ENCODE measurements at regions not wholly inside any gene's neighbourhood (a gene's known extent, or its start where the extent isn't known, plus 50 kb on each side); places are given as distances from the start of the nearest gene placed in this dataset.

GRCh38 chr1:4105300-4105880 lies 205.3 kb upstream of the C1orf174 start:
- TF ChIP-seq POLR2A (IDR thresholded peaks at IDR 0.05): no peak
- TF ChIP-seq CTCF (IDR thresholded peaks at IDR 0.05): no peak
- H3K27ac ChIP-seq: no peak overlapping the region
- intact Hi-C loops (cut with DNase I; ENCODE audit: low total_unique reads): no loop called here
- no peak overlapping the region for H3K4me3 ChIP-seq
- H3K27me3 ChIP-seq: no peaks in the 10 kb centered on the region
- no peaks in the 10 kb centered on the region for H3K9me3 ChIP-seq
- H3K36me3 ChIP-seq: no peaks in the 10 kb centered on the region
- H3K4me1 ChIP-seq: no peaks in the 10 kb centered on the region
- no peak for DNase-seq

GRCh38 chr1:4106731-4107130 lies 206.7 kb upstream of the C1orf174 start:
- Histone ChIP-seq H3K4me1 (no peaks in the 10 kb centered on the region), H3K9me3 (no peaks in the 10 kb centered on the region), H3K4me3 (no peak overlapping the region), H3K27ac (no peak overlapping the region), H3K36me3 (no peaks in the 10 kb centered on the region), H3K27me3 (no peaks in the 10 kb centered on the region)
- intact Hi-C loops (cut with DNase I; ENCODE audit: low total_unique reads): no loop called here
- no peak for DNase-seq
- TF ChIP-seq POLR2A (IDR thresholded peaks at IDR 0.05) (no peak), CTCF (IDR thresholded peaks at IDR 0.05) (no peak)

GRCh38 chr1:4107291-4107690 lies 207.2 kb upstream of the C1orf174 start:
- Histone ChIP-seq H3K4me3 (no peak overlapping the region), H3K27ac (no peak overlapping the region), H3K4me1 (no peaks in the 10 kb centered on the region), H3K27me3 (no peaks in the 10 kb centered on the region), H3K36me3 (no peaks in the 10 kb centered on the region), H3K9me3 (no peaks in the 10 kb centered on the region)
- DNase-seq: no peak
- TF ChIP-seq POLR2A (IDR thresholded peaks at IDR 0.05) (no peak), CTCF (IDR thresholded peaks at IDR 0.05) (no peak)
- intact Hi-C loops (cut with DNase I; ENCODE audit: low total_unique reads): no loop called here

- TF ChIP-seq CTCF (IDR thresholded peaks at IDR 0.05) (no peak), POLR2A (IDR thresholded peaks at IDR 0.05) (no peak)
- intact Hi-C loops (cut with DNase I; ENCODE audit: low total_unique reads): no loop called here
- H3K9me3 ChIP-seq: no peaks in the 10 kb centered on the region
- no peaks in the 10 kb centered on the region for H3K4me1 ChIP-seq
- DNase-seq: no peak
- no peaks in the 10 kb centered on the region for H3K36me3 ChIP-seq
- no peaks in the 10 kb centered on the region for H3K27me3 ChIP-seq
- no peak overlapping the region for H3K27ac ChIP-seq
- no peak overlapping the region for H3K4me3 ChIP-seq
Observed at GRCh38 chr1:4108331-4108730, 208.3 kb upstream of the C1orf174 start.

- no peak overlapping the region for H3K27ac ChIP-seq
- H3K36me3 ChIP-seq: no peaks in the 10 kb centered on the region
- no peaks in the 10 kb centered on the region for H3K27me3 ChIP-seq
- H3K9me3 ChIP-seq: no peaks in the 10 kb centered on the region
- no peak overlapping the region for H3K4me3 ChIP-seq
- no peak for DNase-seq
- intact Hi-C loops (cut with DNase I; ENCODE audit: low total_unique reads): no loop called here
- no peak for TF ChIP-seq POLR2A (IDR thresholded peaks at IDR 0.05)
- TF ChIP-seq CTCF (IDR thresholded peaks at IDR 0.05): no peak
- H3K4me1 ChIP-seq: no peaks in the 10 kb centered on the region
Observed at GRCh38 chr1:4108758-4109627, 208.9 kb upstream of the C1orf174 start.
